Keratinocyte (primary cell): ENCODE measurements at regions not wholly inside any gene's neighbourhood (a gene's known extent, or its start where the extent isn't known, plus 50 kb on each side); places are given as distances from the start of the nearest gene placed in this dataset.

Experiments
- CTCF ChIP-seq, 3 experiments: IDR thresholded peaks in 1 of 3; conservative IDR thresholded peaks in 1 of 3; optimal IDR thresholded peaks in 1 of 3; 2 replicates in 2 of 3; 3 replicates in 1 of 3; pipeline versions ENCODE3 to v1.5.1; 2011; ENCODE audit warnings: low read length in 3 of 3, mild to moderate bottlenecking in 3 of 3, moderate library complexity in 2 of 3, control low read depth in 1 of 3, inconsistent platforms in 1 of 3; ENCODE audit not compliant: insufficient read depth in 2 of 3; ENCODE audit errors: extremely low read depth in 1 of 3
- EZH2 ChIP-seq: IDR thresholded peaks from one replicate; pipeline ENCODE4 v1.6.1; 2012; ENCODE audit warnings: inconsistent platforms, mild to moderate bottlenecking, low read length, moderate library complexity

- TF ChIP-seq CTCF (optimal IDR thresholded peaks at IDR 0.05 in 1 of 3, IDR thresholded peaks at IDR 0.05 in 1 of 3, conservative IDR thresholded peaks at IDR 0.05 in 1 of 3; ENCODE audit: extremely low read depth in 1 of 3, insufficient read depth in 2 of 3, low read length in 3 of 3), result no peak
- no peak for TF ChIP-seq EZH2
Measured at GRCh38 chr11:70490723-70491558, 92.6 kb downstream of the CTTN start.
